HCT116 (cell line): ENCODE measurements at regions not wholly inside any gene's neighbourhood (a gene's known extent, or its start where the extent isn't known, plus 50 kb on each side); places are given as distances from the start of the nearest gene placed in this dataset.

ENCODE experiments used
- ATAC-seq: fragments of 200-7000 bp; cut with Tn5 transposase; 2 replicates; pipeline ENCODE4 v1.9.1; 2020; ENCODE audit warnings: mild to moderate bottlenecking, moderate library complexity
- BruUV-seq: library from RNA; stranded (reverse); fragments of 400-500 nt; replicated peaks from 2 replicates; lab custom pipeline; 2021; lab: Mats Ljungman, UMichigan
- CTCF ChIA-PET: fragments of 300-600 bp; sonication (Branson Sonifier 250); formaldehyde crosslinking; loops from one replicate; lab custom pipeline; 2021; ENCODE audit warnings: antibody characterized with exemption; lab: Charles Lee
- POLR2A ChIA-PET: fragments of 300-600, 350-600 bp; sonication (Branson Sonifier 250); formaldehyde crosslinking; loops from one replicate; lab custom pipeline; 2021; ENCODE audit warnings: antibody characterized with exemption; lab: Charles Lee
- RAD21 ChIA-PET, 2 experiments: fragments of 300-600 bp; sonication (Branson Sonifier 250); formaldehyde crosslinking; loops; one replicate each; lab custom pipeline; 2023; ENCODE audit warnings: low total read pairs in 2 of 2; ENCODE audit not compliant: uncharacterized antibody in 2 of 2, unreplicated experiment in 2 of 2, low non-redundant PET in 1 of 2; lab: Charles Lee
- DNase-seq: peaks from one replicate; pipeline ENCODE4 v3.0.0-alpha.2; 2010; ENCODE audit warnings: low read depth, low spot score
- H2AFZ ChIP-seq: fragments of 200-600 bp; shearing (Covaris generic), sonication (generic); 2 replicates; pipeline ENCODE4 v1.6.1; 2017; ENCODE audit warnings: low read depth, mixed run types, mixed read lengths, antibody characterized with exemption, low read length; ENCODE audit not compliant: poor library complexity, severe bottlenecking
- H3K27ac ChIP-seq: 2 replicates; pipeline ENCODE4 v1.5.1; 2012; ENCODE audit warnings: low read depth, low read length
- H3K27me3 ChIP-seq: fragments of 200-600 bp; sonication (generic); 2 replicates; pipeline ENCODE4 v1.6.1; 2016; ENCODE audit warnings: mixed run types, low read length, mixed read lengths; ENCODE audit not compliant: insufficient read depth
- H3K36me3 ChIP-seq, 2 experiments: fragments of 200-500 bp in 1 of 2; fragments of 200-600 bp in 1 of 2; sonication (Bioruptor generic) in 1 of 2; sonication (generic) in 1 of 2; 2 replicates each; pipeline versions ENCODE4 v1.5.1 to v1.6.1; 2014 to 2016; ENCODE audit warnings: low read length in 2 of 2, inconsistent platforms in 1 of 2, mixed read lengths in 1 of 2, mixed run types in 1 of 2; ENCODE audit not compliant: insufficient read depth in 2 of 2, control insufficient read depth in 1 of 2
- H3K4me1 ChIP-seq, 2 experiments: fragments of 200-600 bp in 1 of 2; sonication (generic) in 1 of 2; 2 replicates each; pipeline versions ENCODE4 v1.5.1 to v1.6.1; 2012 to 2017; ENCODE audit warnings: low read length in 2 of 2, inconsistent platforms in 1 of 2, mild to moderate bottlenecking in 1 of 2, mixed read lengths in 1 of 2, mixed run types in 1 of 2, moderate library complexity in 1 of 2; ENCODE audit not compliant: insufficient read depth in 2 of 2, control insufficient read depth in 1 of 2
- H3K4me2 ChIP-seq: fragments of 200-600 bp; sonication (generic); 2 replicates; pipeline ENCODE4 v1.6.1; 2017; ENCODE audit warnings: mixed run types, low read length, mixed read lengths
- H3K4me3 ChIP-seq, 2 experiments: fragments of 200-600 bp in 1 of 2; sonication (generic) in 1 of 2; replicated peaks in 1 of 2; 2 replicates each; pipeline ENCODE4 v1.5.1; 2011 to 2016; ENCODE audit warnings: low read length in 2 of 2, control low read depth in 1 of 2, low read depth in 1 of 2, mild to moderate bottlenecking in 1 of 2, mixed read lengths in 1 of 2, mixed run types in 1 of 2
- H3K79me2 ChIP-seq: fragments of 200-600 bp; sonication (generic); 2 replicates; pipeline ENCODE4 v1.6.1; 2017; ENCODE audit warnings: mild to moderate bottlenecking, mixed run types, low read length, moderate library complexity, mixed read lengths; ENCODE audit not compliant: insufficient read depth
- H3K9ac ChIP-seq: fragments of 200-600 bp; sonication (generic); 2 replicates; pipeline ENCODE4 v1.6.1; 2016; ENCODE audit warnings: low read length, mixed read lengths
- H3K9me2 ChIP-seq: fragments of 200-600 bp; sonication (generic), shearing (Covaris generic); 2 replicates; pipeline ENCODE4 v1.6.1; 2017; ENCODE audit warnings: mixed run types, mild to moderate bottlenecking, moderate library complexity; ENCODE audit not compliant: insufficient read depth
- H3K9me3 ChIP-seq, 2 experiments: fragments of 200-500 bp in 1 of 2; fragments of 200-600 bp in 1 of 2; sonication (Bioruptor generic) in 1 of 2; sonication (generic) in 1 of 2; 2 replicates each; pipeline ENCODE4 v1.6.1; 2014 to 2017; ENCODE audit warnings: low read length in 2 of 2, mixed read lengths in 2 of 2, inconsistent platforms in 1 of 2, low read depth in 1 of 2, mild to moderate bottlenecking in 1 of 2, mixed run types in 1 of 2, moderate library complexity in 1 of 2; ENCODE audit not compliant: control insufficient read depth in 1 of 2, insufficient read depth in 1 of 2
- H4K20me1 ChIP-seq: fragments of 200-600 bp; sonication (generic), shearing (Covaris generic); 2 replicates; pipeline ENCODE4 v1.6.1; 2017; ENCODE audit warnings: mixed run types, mild to moderate bottlenecking, moderate library complexity; ENCODE audit not compliant: insufficient read depth
- CBX3 ChIP-seq: IDR thresholded peaks from 2 replicates; pipeline ENCODE4 v1.6.1; 2012; ENCODE audit warnings: low read depth
- CEBPB ChIP-seq: IDR thresholded peaks from 2 replicates; pipeline ENCODE4 v1.6.1; 2012; ENCODE audit warnings: low read depth
- CTCF ChIP-seq, 3 experiments: fragments of 200-600 bp in 1 of 3; sonication (generic) in 1 of 3; IDR thresholded peaks in 2 of 3; conservative IDR thresholded peaks in 1 of 3; 2 replicates each; pipeline ENCODE4 v1.5.1; 2012 to 2017; ENCODE audit warnings: low read depth in 2 of 3, low read length in 2 of 3, antibody characterized with exemption in 1 of 3, borderline replicate concordance in 1 of 3, control low read depth in 1 of 3, mild to moderate bottlenecking in 1 of 3, mixed read lengths in 1 of 3, mixed run types in 1 of 3, moderate library complexity in 1 of 3; ENCODE audit not compliant: insufficient read depth in 1 of 3
- EGR1 ChIP-seq: IDR thresholded peaks from 2 replicates; pipeline ENCODE4 v1.6.1; 2012; ENCODE audit warnings: low read depth
- ELF1 ChIP-seq: IDR thresholded peaks from 2 replicates; pipeline ENCODE4 v1.6.1; 2012; ENCODE audit warnings: low read depth, borderline replicate concordance
- EZH2 ChIP-seq: fragments of 200-600 bp; sonication (generic); IDR thresholded peaks from 2 replicates; pipeline ENCODE4 v1.6.1; 2017; ENCODE audit warnings: antibody characterized with exemption, mixed run types
- JUND ChIP-seq: IDR thresholded peaks from 2 replicates; pipeline ENCODE4 v1.6.1; 2012
- MAX ChIP-seq: IDR thresholded peaks from 2 replicates; pipeline ENCODE4 v1.6.1; 2012
- RAD21 ChIP-seq: IDR thresholded peaks from 2 replicates; pipeline ENCODE4 v1.6.1; 2012; ENCODE audit warnings: low read depth, mild to moderate bottlenecking
- SIN3A ChIP-seq: IDR thresholded peaks from 2 replicates; pipeline ENCODE4 v1.6.1; 2012; ENCODE audit warnings: low read depth
- TCF7L2 ChIP-seq: IDR thresholded peaks from 2 replicates; pipeline ENCODE4 v1.7.0; 2011; ENCODE audit warnings: borderline replicate concordance, inconsistent platforms; ENCODE audit not compliant: insufficient read depth, insufficient read length; ENCODE audit errors: extremely low read depth
- YY1 ChIP-seq: IDR thresholded peaks from 2 replicates; pipeline ENCODE4 v1.6.1; 2011; ENCODE audit warnings: low read length, low read depth, moderate library complexity, mild to moderate bottlenecking; ENCODE audit not compliant: insufficient replicate concordance; ENCODE audit errors: extremely low read depth
- ZNF274 ChIP-seq: fragments of 200-500 bp; sonication (Bioruptor generic); IDR thresholded peaks from 2 replicates; pipeline ENCODE4 v1.6.1; 2014; ENCODE audit warnings: mild to moderate bottlenecking, low read depth, low read length, inconsistent platforms
- intact Hi-C: fragments of 100-400 bp; cut with micrococcal nuclease; formaldehyde crosslinking; loops from 2 replicates; pipeline ENCODE4 v1.10.0; 2022

DNA sequence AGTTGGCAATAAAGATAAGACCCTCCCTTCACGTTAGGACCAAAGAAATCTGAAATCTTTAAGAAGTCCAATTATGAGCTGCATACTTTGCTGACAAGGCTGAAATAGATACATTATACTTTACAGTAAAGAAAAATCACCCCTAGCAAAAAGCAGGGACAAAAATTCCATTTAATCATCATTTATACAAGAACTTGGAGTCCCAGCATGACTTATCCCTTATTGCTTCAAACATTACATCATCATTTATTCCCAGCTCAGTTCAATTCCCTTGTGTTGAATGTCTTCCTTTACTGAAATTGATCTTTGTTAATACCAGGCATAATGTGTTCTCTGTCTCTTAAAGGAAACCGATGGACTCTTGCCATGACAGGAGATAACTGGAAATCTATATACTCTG lies 449.6 kb upstream of the CCDC196 start:
- Histone ChIP-seq H3K9me2 (no peaks in the 10 kb centered on the region), H3K4me3 (no peak overlapping the region), H3K9ac (no peak overlapping the region), H3K4me2 (no peak overlapping the region), H3K36me3 (no peaks in the 10 kb centered on the region), H3K27ac (no peak overlapping the region), H2AFZ (no peak overlapping the region), H3K79me2 (no peaks in the 10 kb centered on the region), H3K27me3 (no peaks in the 10 kb centered on the region; the same call in 1 of the 2 replicates)
- DNase-seq (no peak), ATAC-seq (no peak)
- intact Hi-C loops = no loop called here
- POLR2A ChIA-PET = interaction anchor here (1.1 kb wide), 1 partner anchor 934 kb away, joined by 3 read pairs; the partner anchor contains the start of gene MAX
- CTCF ChIA-PET = no interaction called here
- TF ChIP-seq EGR1 = no peak
- TF ChIP-seq YY1 = no peak
- TF ChIP-seq ZNF274 = no peak
- no peak for TF ChIP-seq EZH2
- TF ChIP-seq CBX3 = no peak
- TF ChIP-seq JUND = no peak
- no peak for TF ChIP-seq CEBPB
- no peak for TF ChIP-seq TCF7L2
- TF ChIP-seq RAD21 = no peak
- no peak for TF ChIP-seq MAX
- TF ChIP-seq SIN3A = no peak
- no peak for TF ChIP-seq ELF1
- TF ChIP-seq CTCF (IDR thresholded peaks at IDR 0.05 in 2 of 3, conservative IDR thresholded peaks at IDR 0.05 in 1 of 3; ENCODE audit: borderline replicate concordance in 1 of 3, insufficient read depth in 1 of 3, low read depth in 2 of 3, low read length in 2 of 3) = no peak
- TF ChIP-seq, all 23 proteins: peak for 0
- no peaks in the 10 kb centered on the region for H3K9me3 ChIP-seq
- no TSS peak for BruUV-seq
- RAD21 ChIA-PET = no interaction called here
- H3K4me1 ChIP-seq = no peaks in the 10 kb centered on the region
- no peaks in the 10 kb centered on the region for H4K20me1 ChIP-seq
